IMR-90 (cell line): ENCODE measurements at regions not wholly inside any gene's neighbourhood (a gene's known extent, or its start where the extent isn't known, plus 50 kb on each side); places are given as distances from the start of the nearest gene placed in this dataset.

Source experiments
- ATAC-seq: fragments of 200-7000 bp; cut with Tn5 transposase; 2 replicates; pipeline ENCODE4 v1.9.1; 2020; ENCODE audit warnings: low read depth, mild to moderate bottlenecking, moderate library complexity
- BruUV-seq: library from RNA; stranded (reverse); fragments of 400-500 nt; replicated peaks from 2 replicates; lab custom pipeline; 2021; lab: Mats Ljungman, UMichigan
- CTCF ChIA-PET: fragments of 300-600 bp; formaldehyde crosslinking; extraction: SDS; loops from one replicate; lab custom pipeline; 2021; ENCODE audit warnings: antibody characterized with exemption; lab: Yijun Ruan, JAX
- POLR2A ChIA-PET: fragments of 300-600 bp; sonication (Branson Sonifier 250); formaldehyde crosslinking; loops from one replicate; lab custom pipeline; 2022; ENCODE audit warnings: antibody characterized with exemption; ENCODE audit not compliant: unreplicated experiment; lab: Charles Lee
- DNase-seq: peaks from one replicate; pipeline ENCODE4 v3.0.0; 2013
- H2AFZ ChIP-seq: replicated peaks from 2 replicates; pipeline ENCODE3; 2013; ENCODE audit warnings: low read length, mild to moderate bottlenecking; ENCODE audit not compliant: poor library complexity
- H2AK5ac ChIP-seq: 2 replicates; pipeline ENCODE4 v1.6.1; 2013; ENCODE audit warnings: low read depth, low read length, inconsistent platforms
- H2AK9ac ChIP-seq: replicated peaks from 2 replicates; pipeline ENCODE3; 2013; ENCODE audit warnings: mild to moderate bottlenecking, low read depth, low read length, moderate library complexity; ENCODE audit not compliant: poor library complexity
- H2BK120ac ChIP-seq: 2 replicates; pipeline ENCODE4 v1.6.1; 2013; ENCODE audit warnings: low read depth, low read length, inconsistent platforms
- H2BK15ac ChIP-seq: 3 replicates; pipeline ENCODE4 v1.6.1; 2013; ENCODE audit warnings: low read depth, low read length, inconsistent platforms
- H2BK20ac ChIP-seq: 2 replicates; pipeline ENCODE4 v1.6.1; 2013; ENCODE audit warnings: low read depth, mild to moderate bottlenecking, inconsistent platforms, low read length, moderate library complexity
- H2BK5ac ChIP-seq: 2 replicates; pipeline ENCODE4 v1.6.1; 2013; ENCODE audit warnings: mild to moderate bottlenecking, low read depth, low read length, inconsistent platforms; ENCODE audit not compliant: poor library complexity, severe bottlenecking
- H3K14ac ChIP-seq: replicated peaks from 2 replicates; pipeline ENCODE4 v1.6.1; 2013; ENCODE audit warnings: low read depth, low read length, inconsistent platforms
- H3K18ac ChIP-seq: 2 replicates; pipeline ENCODE4 v1.6.1; 2013; ENCODE audit warnings: low read depth, low read length, control low read depth
- H3K23ac ChIP-seq: 2 replicates; pipeline ENCODE4 v1.6.1; 2013; ENCODE audit warnings: low read depth, low read length, inconsistent platforms
- H3K27ac ChIP-seq: 2 replicates; pipeline ENCODE4 v1.5.1; 2013; ENCODE audit warnings: mild to moderate bottlenecking, control low read depth, low read length; ENCODE audit not compliant: insufficient read depth
- H3K27me3 ChIP-seq: 2 replicates; pipeline ENCODE4 v1.6.1; 2013; ENCODE audit warnings: low read length; ENCODE audit not compliant: control insufficient read depth, insufficient read depth
- H3K36me3 ChIP-seq: 2 replicates; pipeline ENCODE4 v1.6.1; 2013; ENCODE audit warnings: low read length, mixed read lengths; ENCODE audit not compliant: control insufficient read depth, insufficient read depth
- H3K4ac ChIP-seq: 2 replicates; pipeline ENCODE4 v1.6.1; 2013; ENCODE audit warnings: low read depth, low read length, inconsistent platforms
- H3K4me1 ChIP-seq: 2 replicates; pipeline ENCODE4 v1.6.1; 2013; ENCODE audit warnings: low read length, mixed read lengths; ENCODE audit not compliant: control insufficient read depth, insufficient read depth
- H3K4me2 ChIP-seq: 2 replicates; pipeline ENCODE4 v1.6.1; 2013; ENCODE audit warnings: low read depth, mild to moderate bottlenecking, control low read depth, low read length, moderate library complexity
- H3K4me3 ChIP-seq: 2 replicates; pipeline ENCODE4 v1.5.1; 2013; ENCODE audit warnings: low read depth, mild to moderate bottlenecking, control low read depth, low read length, moderate library complexity; ENCODE audit not compliant: insufficient read depth
- H3K56ac ChIP-seq: 2 replicates; pipeline ENCODE4 v1.6.1; 2013; ENCODE audit warnings: low read length, inconsistent platforms; ENCODE audit not compliant: insufficient read depth; ENCODE audit errors: extremely low read depth
- H3K79me1 ChIP-seq, 2 experiments: 2 replicates each; pipeline ENCODE4 v1.6.1; 2013; ENCODE audit warnings: low read length in 2 of 2, inconsistent platforms in 1 of 2, low read depth in 1 of 2
- H3K9ac ChIP-seq: 2 replicates; pipeline ENCODE4 v1.6.1; 2013; ENCODE audit warnings: low read depth, low read length, control low read depth
- H3K9me1 ChIP-seq: 2 replicates; pipeline ENCODE4 v1.6.1; 2013; ENCODE audit warnings: low read length, inconsistent platforms; ENCODE audit not compliant: insufficient read depth
- H3K9me3 ChIP-seq: 2 replicates; pipeline ENCODE4 v1.6.1; 2013; ENCODE audit warnings: low read length; ENCODE audit not compliant: control insufficient read depth, insufficient read depth
- H4K20me1 ChIP-seq: 2 replicates; pipeline ENCODE4 v1.6.1; 2013; ENCODE audit warnings: low read length, inconsistent platforms; ENCODE audit not compliant: insufficient read depth
- H4K5ac ChIP-seq: 2 replicates; pipeline ENCODE4 v1.6.1; 2013; ENCODE audit warnings: mild to moderate bottlenecking, low read depth, low read length, control low read depth
- H4K8ac ChIP-seq, 2 experiments: 2 replicates each; pipeline ENCODE4 v1.6.1; 2013; ENCODE audit warnings: low read depth in 2 of 2, low read length in 2 of 2, control low read depth in 1 of 2, inconsistent platforms in 1 of 2
- H4K91ac ChIP-seq: 2 replicates; pipeline ENCODE4 v1.6.1; 2013; ENCODE audit warnings: low read depth, low read length, inconsistent platforms; ENCODE audit not compliant: insufficient read depth
- BHLHE40 ChIP-seq: fragments of 150-350 bp; IDR thresholded peaks from 2 replicates; pipeline ENCODE4 v1.6.1; 2016; ENCODE audit warnings: mild to moderate bottlenecking, low read depth, low read length
- CEBPB ChIP-seq: IDR thresholded peaks from 2 replicates; pipeline ENCODE4 v1.6.1; 2012; ENCODE audit warnings: low read depth, low read length, improper control_type of control experiment
- CHD1 ChIP-seq: IDR thresholded peaks from 2 replicates; pipeline ENCODE4 v1.6.1; 2012; ENCODE audit warnings: low read depth, low read length, improper control_type of control experiment
- FOS ChIP-seq: fragments of 150-350 bp; IDR thresholded peaks from 2 replicates; pipeline ENCODE4 v1.6.1; 2016; ENCODE audit warnings: low read depth, low read length
- MAFK ChIP-seq: IDR thresholded peaks from 2 replicates; pipeline ENCODE4 v1.6.1; 2012; ENCODE audit warnings: low read depth, low read length, improper control_type of control experiment
- MAZ ChIP-seq: IDR thresholded peaks from 2 replicates; pipeline ENCODE4 v1.6.1; 2012; ENCODE audit warnings: low read depth, mild to moderate bottlenecking, low read length, improper control_type of control experiment, moderate library complexity, borderline replicate concordance
- MXI1 ChIP-seq: IDR thresholded peaks from 2 replicates; pipeline ENCODE4 v1.6.1; 2012; ENCODE audit warnings: low read depth, mild to moderate bottlenecking, low read length, moderate library complexity, borderline replicate concordance
- NFE2L2 ChIP-seq: fragments of 150-350 bp; IDR thresholded peaks from 2 replicates; pipeline ENCODE4 v1.6.1; 2016; ENCODE audit warnings: low read depth, mild to moderate bottlenecking, low read length
- POLR2A ChIP-seq: IDR thresholded peaks from 2 replicates; pipeline ENCODE4 v1.6.1; 2012; ENCODE audit warnings: mild to moderate bottlenecking, low read depth, low read length
- RAD21 ChIP-seq: IDR thresholded peaks from 2 replicates; pipeline ENCODE4 v1.6.1; 2012; ENCODE audit warnings: low read length, improper control_type of control experiment
- RCOR1 ChIP-seq: IDR thresholded peaks from 2 replicates; pipeline ENCODE4 v1.6.1; 2012; ENCODE audit warnings: mild to moderate bottlenecking, low read length, improper control_type of control experiment; ENCODE audit not compliant: insufficient replicate concordance
- RFX5 ChIP-seq: IDR thresholded peaks from 2 replicates; pipeline ENCODE4 v1.8.0; 2012; ENCODE audit warnings: low read depth, mild to moderate bottlenecking, low read length, moderate library complexity
- SMC3 ChIP-seq: fragments of 150-350 bp; IDR thresholded peaks from 2 replicates; pipeline ENCODE4 v1.6.1; 2016; ENCODE audit warnings: low read depth, mild to moderate bottlenecking, antibody characterized with exemption, low read length, moderate library complexity
- WGBS, 2 experiments: methylation state at CpG; one replicate each; pipeline versions ENCODE4 v1.1.5 to v1.1.7; 2013; ENCODE audit warnings: missing lambda C conversion rate in 2 of 2; ENCODE audit not compliant: insufficient read length in 1 of 2; ENCODE audit errors: extremely low coverage in 2 of 2; 5-methylcytosine and 5-hydroxymethylcytosine counted together
- dilution Hi-C: fragments of 300-500 bp; cut with HindIII; formaldehyde crosslinking; loops from one replicate; pipeline ENCODE4 v1.14.3; 2018; ENCODE audit warnings: low sequenced_read_pairs; ENCODE audit not compliant: unreplicated experiment
- in situ Hi-C: fragments of 300-500 bp; cut with MboI; formaldehyde crosslinking; loops from 3 replicates; pipeline ENCODE4 v1.14.3; 2019; ENCODE audit warnings: low sequenced_read_pairs, inconsistent platforms, mixed read lengths
- intact Hi-C: fragments of 100-400 bp; cut with micrococcal nuclease; formaldehyde crosslinking; loops from 2 replicates; pipeline ENCODE4 v1.10.0; 2022
- TF ChIP-seq, protein P1 (sequence below): fragments of 150-350 bp; IDR thresholded peaks from 2 replicates; pipeline ENCODE4 v1.6.1; 2016; ENCODE audit warnings: low read depth, mild to moderate bottlenecking, low read length, moderate library complexity, borderline replicate concordance
- TF ChIP-seq, protein P2 (sequence below): fragments of 150-350 bp; IDR thresholded peaks from 2 replicates; pipeline ENCODE4 v1.6.1; 2017; ENCODE audit warnings: mild to moderate bottlenecking, antibody characterized with exemption, low read length, low read depth
- TF ChIP-seq, protein P3 (sequence below): conservative IDR thresholded peaks from 2 replicates; pipeline ENCODE4 v1.5.1; 2012; ENCODE audit warnings: mild to moderate bottlenecking, low read depth, low read length, improper control_type of control experiment

DNA sequence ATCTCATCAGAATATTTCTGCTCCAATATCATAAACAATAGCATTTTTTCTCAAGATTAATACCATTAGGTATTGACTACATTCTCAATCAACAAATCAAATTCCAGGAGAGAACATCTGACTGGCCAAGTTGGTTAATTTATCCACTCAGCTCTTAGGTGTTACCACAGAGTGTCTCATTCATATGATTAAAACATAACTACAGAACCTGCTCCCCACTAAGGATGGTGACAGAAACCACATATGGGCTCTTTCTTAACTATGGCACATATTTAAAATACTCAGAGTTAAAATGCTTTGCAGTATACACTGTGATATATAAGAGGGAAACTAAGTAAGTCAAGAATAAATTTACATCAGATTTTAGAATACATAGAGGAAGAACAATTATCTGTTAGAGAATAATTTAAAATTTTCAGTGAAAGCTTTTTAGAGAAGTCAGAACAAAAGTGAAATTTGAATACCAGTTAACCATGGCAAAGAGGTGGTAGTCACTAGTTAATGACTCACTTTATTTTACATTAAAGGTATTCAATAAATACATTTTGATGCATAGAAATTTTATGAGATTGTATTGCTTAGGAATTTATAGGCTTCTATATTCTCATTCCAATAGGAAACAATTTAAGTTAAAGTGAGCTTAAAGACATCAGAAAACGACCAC lies 1120.8 kb upstream of the TMEFF2 start:
- H4K8ac ChIP-seq, result no peak overlapping the region
- H2BK5ac ChIP-seq, result no peak overlapping the region
- DNase-seq, result no peak
- dilution Hi-C loops (no loop called here), intact Hi-C loops (no loop called here), in situ Hi-C loops (no loop called here)
- BruUV-seq, result no TSS peak
- TF ChIP-seq MXI1, result no peak
- TF ChIP-seq FOS, result no peak
- TF ChIP-seq NFE2L2, result no peak
- TF ChIP-seq RFX5, result no peak
- no peak for TF ChIP-seq POLR2A
- TF ChIP-seq CEBPB, result no peak
- no peak for TF ChIP-seq RCOR1
- TF ChIP-seq, protein P1, sequence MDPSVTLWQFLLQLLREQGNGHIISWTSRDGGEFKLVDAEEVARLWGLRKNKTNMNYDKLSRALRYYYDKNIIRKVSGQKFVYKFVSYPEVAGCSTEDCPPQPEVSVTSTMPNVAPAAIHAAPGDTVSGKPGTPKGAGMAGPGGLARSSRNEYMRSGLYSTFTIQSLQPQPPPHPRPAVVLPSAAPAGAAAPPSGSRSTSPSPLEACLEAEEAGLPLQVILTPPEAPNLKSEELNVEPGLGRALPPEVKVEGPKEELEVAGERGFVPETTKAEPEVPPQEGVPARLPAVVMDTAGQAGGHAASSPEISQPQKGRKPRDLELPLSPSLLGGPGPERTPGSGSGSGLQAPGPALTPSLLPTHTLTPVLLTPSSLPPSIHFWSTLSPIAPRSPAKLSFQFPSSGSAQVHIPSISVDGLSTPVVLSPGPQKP, result no peak
- TF ChIP-seq MAZ, result no peak
- TF ChIP-seq, protein P2, sequence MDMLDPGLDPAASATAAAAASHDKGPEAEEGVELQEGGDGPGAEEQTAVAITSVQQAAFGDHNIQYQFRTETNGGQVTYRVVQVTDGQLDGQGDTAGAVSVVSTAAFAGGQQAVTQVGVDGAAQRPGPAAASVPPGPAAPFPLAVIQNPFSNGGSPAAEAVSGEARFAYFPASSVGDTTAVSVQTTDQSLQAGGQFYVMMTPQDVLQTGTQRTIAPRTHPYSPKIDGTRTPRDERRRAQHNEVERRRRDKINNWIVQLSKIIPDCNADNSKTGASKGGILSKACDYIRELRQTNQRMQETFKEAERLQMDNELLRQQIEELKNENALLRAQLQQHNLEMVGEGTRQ, result no peak
- no peak for TF ChIP-seq CHD1
- no peak for TF ChIP-seq MAFK
- no peak for TF ChIP-seq RAD21
- TF ChIP-seq, protein P3, sequence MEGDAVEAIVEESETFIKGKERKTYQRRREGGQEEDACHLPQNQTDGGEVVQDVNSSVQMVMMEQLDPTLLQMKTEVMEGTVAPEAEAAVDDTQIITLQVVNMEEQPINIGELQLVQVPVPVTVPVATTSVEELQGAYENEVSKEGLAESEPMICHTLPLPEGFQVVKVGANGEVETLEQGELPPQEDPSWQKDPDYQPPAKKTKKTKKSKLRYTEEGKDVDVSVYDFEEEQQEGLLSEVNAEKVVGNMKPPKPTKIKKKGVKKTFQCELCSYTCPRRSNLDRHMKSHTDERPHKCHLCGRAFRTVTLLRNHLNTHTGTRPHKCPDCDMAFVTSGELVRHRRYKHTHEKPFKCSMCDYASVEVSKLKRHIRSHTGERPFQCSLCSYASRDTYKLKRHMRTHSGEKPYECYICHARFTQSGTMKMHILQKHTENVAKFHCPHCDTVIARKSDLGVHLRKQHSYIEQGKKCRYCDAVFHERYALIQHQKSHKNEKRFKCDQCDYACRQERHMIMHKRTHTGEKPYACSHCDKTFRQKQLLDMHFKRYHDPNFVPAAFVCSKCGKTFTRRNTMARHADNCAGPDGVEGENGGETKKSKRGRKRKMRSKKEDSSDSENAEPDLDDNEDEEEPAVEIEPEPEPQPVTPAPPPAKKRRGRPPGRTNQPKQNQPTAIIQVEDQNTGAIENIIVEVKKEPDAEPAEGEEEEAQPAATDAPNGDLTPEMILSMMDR, result no peak
- TF ChIP-seq SMC3, result no peak
- no peak for TF ChIP-seq BHLHE40
- H3K36me3 ChIP-seq, result no peaks in the 10 kb centered on the region
- no peak overlapping the region for H3K4ac ChIP-seq
- no peaks in the 10 kb centered on the region for H3K9me1 ChIP-seq
- H3K4me3 ChIP-seq, result no peak overlapping the region
- H2BK120ac ChIP-seq, result no peak overlapping the region
- no peak overlapping the region for H3K9ac ChIP-seq
- H3K56ac ChIP-seq, result no peak overlapping the region
- no peak overlapping the region for H3K14ac ChIP-seq
- no peaks in the 10 kb centered on the region for H3K4me1 ChIP-seq
- H2BK20ac ChIP-seq, result no peak overlapping the region
- no peak overlapping the region for H3K4me2 ChIP-seq
- no peaks in the 10 kb centered on the region for H3K27me3 ChIP-seq
- H2AK5ac ChIP-seq, result no peak overlapping the region
- H2AFZ ChIP-seq, result no peak overlapping the region
- POLR2A ChIA-PET, result no interaction called here
- H4K91ac ChIP-seq, result no peak overlapping the region
- no peaks in the 10 kb centered on the region for H3K9me3 ChIP-seq
- H3K18ac ChIP-seq, result no peak overlapping the region
- no peak overlapping the region for H2AK9ac ChIP-seq
- H3K23ac ChIP-seq, result no peak overlapping the region
- no peak overlapping the region for H2BK15ac ChIP-seq
- no peak for ATAC-seq
- H3K79me1 ChIP-seq, result no peaks in the 10 kb centered on the region
- no peaks in the 10 kb centered on the region for H4K20me1 ChIP-seq
- H3K27ac ChIP-seq, result no peak overlapping the region
- no CpG with 5 or more reads among the region's 1 CpG for WGBS, 2 experiments
- CTCF ChIA-PET, result no interaction called here
- H4K5ac ChIP-seq, result no peak overlapping the region
